ENCODE measurements at regions not wholly inside any gene's neighbourhood (a gene's known extent, or its start where the extent isn't known, plus 50 kb on each side); places are given as distances from the start of the nearest gene placed in this dataset.

GRCh38 chr14:95458459-95458858 is 58.0 kb downstream of the SYNE3 start:
- ChIA-PET POLR2A (no interaction called here), RAD21 (ENCODE audit: low non-redundant PET in 1 of 2, low total read pairs in 2 of 2, uncharacterized antibody in 2 of 2, unreplicated experiment in 2 of 2) (no interaction called here), CTCF (interaction anchor here (0.9 kb wide), 1 partner anchor 16 kb away, joined by 3 read pairs; no protein-coding TSS in a partner anchor)
- Histone ChIP-seq H3K4me2 (ENCODE audit: low read length) (no peak overlapping the region), H3K27ac (ENCODE audit: low read depth, low read length) (no peak overlapping the region), H3K9me2 (ENCODE audit: insufficient read depth) (no peaks in the 10 kb centered on the region), H2AFZ (ENCODE audit: low read depth, low read length, poor library complexity, severe bottlenecking) (no peak overlapping the region), H4K20me1 (ENCODE audit: insufficient read depth) (no peaks in the 10 kb centered on the region), H3K9me3 (ENCODE audit: control insufficient read depth in 1 of 2, insufficient read depth in 1 of 2, low read depth in 1 of 2, low read length in 2 of 2) (no peaks in the 10 kb centered on the region), H3K27me3 (ENCODE audit: insufficient read depth, low read length) (peaks cover 16% of the 10 kb centered on the region; the same call in 1 of the 2 replicates), H3K9ac (ENCODE audit: low read length) (no peak overlapping the region), H3K79me2 (ENCODE audit: insufficient read depth, low read length) (no peaks in the 10 kb centered on the region), H3K4me3 (replicated peaks in 1 of 2; ENCODE audit: low read depth in 1 of 2, low read length in 2 of 2) (no peak overlapping the region), H3K4me1 (ENCODE audit: control insufficient read depth in 1 of 2, insufficient read depth in 2 of 2, low read length in 2 of 2) (peaks cover 11 to 14% of the 10 kb centered on the region in 2 experiments), H3K36me3 (ENCODE audit: control insufficient read depth in 1 of 2, insufficient read depth in 2 of 2, low read length in 2 of 2) (no peaks in the 10 kb centered on the region)
- ATAC-seq (no peak), DNase-seq (ENCODE audit: low read depth, low spot score) (no peak)
- intact Hi-C loops (cut with micrococcal nuclease) = loop anchor here (5.0 kb wide), 1 partner anchor 1009 kb away; no protein-coding TSS in a partner anchor
- BruUV-seq (replicated peaks) = no TSS peak
- TF ChIP-seq REST (IDR thresholded peaks at IDR 0.05; ENCODE audit: low read depth) = no peak

DNA sequence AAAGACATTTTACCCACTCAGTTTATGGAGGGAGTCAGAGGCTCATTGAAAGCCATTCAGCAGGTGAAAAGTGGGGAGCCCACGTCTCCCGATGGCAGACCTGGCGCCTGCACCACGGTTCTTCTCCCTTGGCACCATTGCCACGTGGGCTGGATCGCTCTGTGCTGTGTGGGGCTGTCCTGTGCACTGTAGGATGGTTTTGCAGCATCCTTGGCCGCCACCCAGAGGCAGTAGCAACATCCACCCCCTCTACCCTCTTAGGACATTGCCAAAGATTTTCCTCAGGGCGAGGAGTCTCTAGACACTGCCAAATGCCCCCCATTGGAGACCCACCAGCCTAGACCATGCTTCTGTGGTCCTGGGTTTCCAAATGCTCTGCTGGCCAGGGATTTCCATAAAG is 60.2 kb downstream of the SYNE3 start:
- ChIA-PET CTCF (no interaction called here), RAD21 (ENCODE audit: low non-redundant PET in 1 of 2, low total read pairs in 2 of 2, uncharacterized antibody in 2 of 2, unreplicated experiment in 2 of 2) (no interaction called here), POLR2A (no interaction called here)
- Histone ChIP-seq H3K27ac (ENCODE audit: low read depth, low read length) (no peak overlapping the region), H3K36me3 (ENCODE audit: control insufficient read depth in 1 of 2, insufficient read depth in 2 of 2, low read length in 2 of 2) (no peaks in the 10 kb centered on the region), H3K4me3 (replicated peaks in 1 of 2; ENCODE audit: low read depth in 1 of 2, low read length in 2 of 2) (no peak overlapping the region), H3K4me1 (ENCODE audit: control insufficient read depth in 1 of 2, insufficient read depth in 2 of 2, low read length in 2 of 2) (peaks cover 7 to 11% of the 10 kb centered on the region in 2 experiments), H3K9ac (ENCODE audit: low read length) (no peak overlapping the region), H2AFZ (ENCODE audit: low read depth, low read length, poor library complexity, severe bottlenecking) (no peak overlapping the region), H4K20me1 (ENCODE audit: insufficient read depth) (no peaks in the 10 kb centered on the region), H3K27me3 (ENCODE audit: insufficient read depth, low read length) (peaks cover 10% of the 10 kb centered on the region; the same call in 1 of the 2 replicates), H3K79me2 (ENCODE audit: insufficient read depth, low read length) (no peaks in the 10 kb centered on the region), H3K9me3 (ENCODE audit: control insufficient read depth in 1 of 2, insufficient read depth in 1 of 2, low read depth in 1 of 2, low read length in 2 of 2) (no peaks in the 10 kb centered on the region), H3K9me2 (ENCODE audit: insufficient read depth) (no peaks in the 10 kb centered on the region), H3K4me2 (ENCODE audit: low read length) (no peak overlapping the region)
- no peak for ATAC-seq
- DNase-seq (ENCODE audit: low read depth, low spot score) = no peak
- intact Hi-C loops (cut with micrococcal nuclease) = loop anchor here (5.0 kb wide), 1 partner anchor 1011 kb away; no protein-coding TSS in a partner anchor
- BruUV-seq (replicated peaks) = no TSS peak
- no peak for TF ChIP-seq POLR2A (IDR thresholded peaks at IDR 0.05; ENCODE audit: borderline replicate concordance, extremely low read depth, insufficient read depth, insufficient read length)
- no peak for TF ChIP-seq ELF1 (IDR thresholded peaks at IDR 0.05; ENCODE audit: borderline replicate concordance, low read depth)
- TF ChIP-seq, protein P1, sequence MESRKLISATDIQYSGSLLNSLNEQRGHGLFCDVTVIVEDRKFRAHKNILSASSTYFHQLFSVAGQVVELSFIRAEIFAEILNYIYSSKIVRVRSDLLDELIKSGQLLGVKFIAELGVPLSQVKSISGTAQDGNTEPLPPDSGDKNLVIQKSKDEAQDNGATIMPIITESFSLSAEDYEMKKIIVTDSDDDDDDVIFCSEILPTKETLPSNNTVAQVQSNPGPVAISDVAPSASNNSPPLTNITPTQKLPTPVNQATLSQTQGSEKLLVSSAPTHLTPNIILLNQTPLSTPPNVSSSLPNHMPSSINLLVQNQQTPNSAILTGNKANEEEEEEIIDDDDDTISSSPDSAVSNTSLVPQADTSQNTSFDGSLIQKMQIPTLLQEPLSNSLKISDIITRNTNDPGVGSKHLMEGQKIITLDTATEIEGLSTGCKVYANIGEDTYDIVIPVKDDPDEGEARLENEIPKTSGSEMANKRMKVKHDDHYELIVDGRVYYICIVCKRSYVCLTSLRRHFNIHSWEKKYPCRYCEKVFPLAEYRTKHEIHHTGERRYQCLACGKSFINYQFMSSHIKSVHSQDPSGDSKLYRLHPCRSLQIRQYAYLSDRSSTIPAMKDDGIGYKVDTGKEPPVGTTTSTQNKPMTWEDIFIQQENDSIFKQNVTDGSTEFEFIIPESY (IDR thresholded peaks at IDR 0.05; ENCODE audit: extremely low read depth, insufficient replicate concordance, low read length) = no peak
- TF ChIP-seq, protein P2, sequence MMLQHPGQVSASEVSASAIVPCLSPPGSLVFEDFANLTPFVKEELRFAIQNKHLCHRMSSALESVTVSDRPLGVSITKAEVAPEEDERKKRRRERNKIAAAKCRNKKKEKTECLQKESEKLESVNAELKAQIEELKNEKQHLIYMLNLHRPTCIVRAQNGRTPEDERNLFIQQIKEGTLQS (IDR thresholded peaks at IDR 0.05) = no peak
- TF ChIP-seq EZH2phosphoT487 (IDR thresholded peaks at IDR 0.05; ENCODE audit: borderline replicate concordance) = no peak
- no peak for TF ChIP-seq TCF7L2 (IDR thresholded peaks at IDR 0.05; ENCODE audit: borderline replicate concordance, extremely low read depth, insufficient read depth, insufficient read length)
- no peak for TF ChIP-seq FOSL1 (IDR thresholded peaks at IDR 0.05; ENCODE audit: low read depth)
- TF ChIP-seq, protein P3, sequence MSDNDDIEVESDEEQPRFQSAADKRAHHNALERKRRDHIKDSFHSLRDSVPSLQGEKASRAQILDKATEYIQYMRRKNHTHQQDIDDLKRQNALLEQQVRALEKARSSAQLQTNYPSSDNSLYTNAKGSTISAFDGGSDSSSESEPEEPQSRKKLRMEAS (IDR thresholded peaks at IDR 0.05) = no peak
- TF ChIP-seq ZFX (IDR thresholded peaks at IDR 0.05) = no peak

Measured in HCT116 (cell line).